Esophagus squamous epithelium (tissue), 5 donors: ENCODE measurements at regions not wholly inside any gene's neighbourhood (a gene's known extent, or its start where the extent isn't known, plus 50 kb on each side); places are given as distances from the start of the nearest gene placed in this dataset.
"Not testable (repeated sequence)": the region's sequence is repeated elsewhere in the genome, so short reads cannot be mapped to it uniquely, and the experiment has no call there.

Experiments
- DNase-seq: peaks from one replicate; lab custom pipeline; 2025; lab: John Stamatoyannopoulos, UW
- H3K27ac ChIP-seq, 4 donors: fragments of 200-600 bp; sonication (generic); one replicate each; pipeline ENCODE4 v1.5.1; 2016 to 2019; ENCODE audit warnings: mild to moderate bottlenecking in 1 of 4
- H3K27me3 ChIP-seq, 4 donors: fragments of 200-600 bp; sonication (generic); 1 replicate in 3 of 4; 2 replicates in 1 of 4; pipeline versions ENCODE4 v1.5.1 to v1.6.0; 2017 to 2021; ENCODE audit warnings: antibody characterized with exemption in 1 of 4
- H3K36me3 ChIP-seq, 3 donors: fragments of 200-600 bp; sonication (generic); one replicate each; pipeline ENCODE4 v1.5.1; 2016 to 2019
- H3K4me1 ChIP-seq, 3 donors: fragments of 200-600 bp; sonication (generic); one replicate each; pipeline ENCODE4 v1.5.1; 2017 to 2019
- H3K4me3 ChIP-seq, 4 donors: fragments of 200-600 bp; sonication (generic); 1 replicate in 3 of 4; 2 replicates in 1 of 4; pipeline ENCODE4 v1.5.1; 2016 to 2019; ENCODE audit warnings: mild to moderate bottlenecking in 2 of 4, moderate library complexity in 1 of 4
- H3K9me3 ChIP-seq, 3 donors: fragments of 200-600 bp; sonication (generic); one replicate each; pipeline ENCODE4 v1.5.1; 2016 to 2019
- CTCF ChIP-seq, 6 experiments: fragments of 450-650 bp in 4 of 6; fragments of 200-600 bp in 2 of 6; sonication (generic) in 2 of 6; IDR thresholded peaks; one replicate each; pipeline ENCODE4 v1.5.1; 2016 to 2019; ENCODE audit warnings: antibody characterized with exemption in 6 of 6, mild to moderate bottlenecking in 4 of 6, moderate library complexity in 4 of 6
- POLR2A ChIP-seq, 4 donors: fragments of 450-650 bp; IDR thresholded peaks; one replicate each; pipeline ENCODE4 v1.6.1; 2017; ENCODE audit warnings: antibody characterized with exemption in 4 of 4, mild to moderate bottlenecking in 4 of 4, moderate library complexity in 3 of 4
- WGBS, 2 donors: methylation state at CpG; one replicate each; pipeline ENCODE4 v1.1.5; 2018; 5-methylcytosine and 5-hydroxymethylcytosine counted together
- intact Hi-C: fragments of 100-400 bp; cut with DNase I; formaldehyde crosslinking; loops from one replicate; pipeline ENCODE4 v1.15.0; 2022
- donor health status: DM: yes; HTN: yes; CAD: no.

DNA sequence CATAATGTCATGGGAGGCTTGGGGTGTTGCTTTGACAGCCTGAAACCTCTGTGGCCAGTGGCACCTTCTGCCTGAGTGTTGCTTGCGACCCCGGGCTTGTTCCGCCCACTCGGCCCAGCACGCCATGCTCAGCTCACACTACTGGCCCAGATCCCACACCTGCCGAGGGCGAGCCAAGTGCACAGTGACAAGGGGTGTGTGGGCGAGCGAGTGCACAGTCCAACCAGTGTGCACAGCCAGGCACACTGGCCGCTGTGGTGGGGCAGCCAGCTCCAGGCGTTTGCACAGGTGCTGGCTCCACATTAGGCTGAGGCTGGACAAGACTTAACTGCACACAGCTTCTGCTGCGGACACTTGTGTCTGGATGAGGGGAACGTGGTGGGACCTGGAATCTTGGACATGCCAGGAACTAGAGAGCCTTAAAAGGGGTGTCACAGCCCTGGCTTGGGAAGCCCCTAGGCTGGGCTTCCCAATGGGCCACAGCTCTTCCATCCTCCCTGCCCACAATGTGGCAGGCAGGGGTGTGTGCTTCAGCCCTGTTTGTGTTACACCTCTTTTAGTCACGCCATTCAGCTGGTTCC is 609.2 kb upstream of the FOXG1 start:
- H3K36me3 ChIP-seq, result no peaks in the 10 kb centered on the region
- no peaks in the 10 kb centered on the region for H3K4me1 ChIP-seq
- no peak for TF ChIP-seq POLR2A (IDR thresholded peaks at IDR 0.05)
- no peak for TF ChIP-seq CTCF (IDR thresholded peaks at IDR 0.05)
- H3K27me3 ChIP-seq, result no peaks in the 10 kb centered on the region
- no peak overlapping the region for H3K4me3 ChIP-seq
- intact Hi-C loops, result no loop called here
- no peak for DNase-seq
- H3K27ac ChIP-seq, result no peak overlapping the region
- 80 to 91% methylated on average over 5 to 8 of the region's 14 CpGs for WGBS, 2 donors
- H3K9me3 ChIP-seq, result no peaks in the 10 kb centered on the region

- no peak for TF ChIP-seq POLR2A (IDR thresholded peaks at IDR 0.05)
- TF ChIP-seq CTCF (IDR thresholded peaks at IDR 0.05), result no peak
- Histone ChIP-seq H3K36me3 (no peaks in the 10 kb centered on the region), H3K4me1 (no peaks in the 10 kb centered on the region), H3K27me3 (no peaks in the 10 kb centered on the region), H3K27ac (no peak overlapping the region), H3K4me3 (no peak overlapping the region), H3K9me3 (no peaks in the 10 kb centered on the region)
- intact Hi-C loops, result no loop called here
- DNase-seq, result no peak
- WGBS, 2 donors, result 85 to 94% methylated on average over 8 to 10 of the region's 26 CpGs
These were observed 608.4 kb upstream of the FOXG1 start for GRCh38 chr14:28157887-28158791.

DNA sequence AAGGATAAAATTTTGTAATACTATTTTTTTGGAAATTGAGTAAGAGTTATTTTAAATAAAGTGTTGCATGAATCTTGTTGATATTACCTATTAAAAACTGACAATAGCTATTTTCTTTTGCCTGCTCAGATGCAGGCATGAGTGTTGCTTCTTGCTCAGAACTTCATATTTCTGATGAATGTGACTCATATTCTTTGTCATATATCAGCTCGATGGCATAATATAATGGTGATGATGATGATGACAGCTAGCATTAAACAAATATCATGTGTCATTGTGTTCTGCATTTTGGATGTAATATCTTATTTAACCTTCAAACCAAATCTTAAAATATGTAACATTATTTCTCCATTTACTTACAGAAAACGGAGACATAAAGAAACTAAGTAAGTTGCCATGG is 605.5 kb upstream of the FOXG1 start:
- Histone ChIP-seq H3K36me3 (no peaks in the 10 kb centered on the region), H3K4me1 (no peaks in the 10 kb centered on the region), H3K27ac (no peak overlapping the region), H3K9me3 (no peaks in the 10 kb centered on the region), H3K4me3 (no peak overlapping the region), H3K27me3 (no peaks in the 10 kb centered on the region)
- TF ChIP-seq POLR2A (IDR thresholded peaks at IDR 0.05), result no peak
- TF ChIP-seq CTCF (IDR thresholded peaks at IDR 0.05), result no peak
- 49 to 67% methylated on average over 2 of the region's 2 CpGs for WGBS, 2 donors
- no peak for DNase-seq
- intact Hi-C loops, result no loop called here

DNA sequence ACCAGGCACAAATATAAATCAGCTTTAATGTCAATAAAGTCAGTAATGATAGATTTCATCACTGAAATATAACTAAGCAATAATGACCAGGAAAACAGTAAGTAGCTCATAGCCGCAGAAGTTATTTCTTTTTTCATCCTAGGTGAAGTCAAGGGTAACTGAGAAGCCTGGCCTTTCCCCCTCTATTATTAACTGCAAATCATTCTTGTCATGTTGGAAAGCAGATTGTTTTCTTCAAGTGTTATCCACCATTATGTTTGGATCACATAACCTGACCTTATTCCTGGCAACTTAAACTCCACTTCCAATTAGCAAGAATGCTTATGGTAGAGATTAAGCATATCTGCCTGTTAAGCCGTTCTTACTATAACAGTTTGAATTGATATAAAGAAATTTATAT is 603.4 kb upstream of the FOXG1 start:
- no peaks in the 10 kb centered on the region for H3K4me1 ChIP-seq
- no peak for DNase-seq
- no peak for TF ChIP-seq CTCF (IDR thresholded peaks at IDR 0.05)
- no peak for TF ChIP-seq POLR2A (IDR thresholded peaks at IDR 0.05)
- H3K27ac ChIP-seq, result no peak overlapping the region
- intact Hi-C loops, result no loop called here
- no peaks in the 10 kb centered on the region for H3K27me3 ChIP-seq
- WGBS, 2 donors, result 54 to 64% methylated on average over 2 of the region's 2 CpGs
- H3K4me3 ChIP-seq, result no peak overlapping the region
- H3K36me3 ChIP-seq, result no peaks in the 10 kb centered on the region
- H3K9me3 ChIP-seq, result peaks cover 0 to 4% (median 0%) of the 10 kb centered on the region in 3 donors

- TF ChIP-seq POLR2A (IDR thresholded peaks at IDR 0.05), result no peak
- no peak for TF ChIP-seq CTCF (IDR thresholded peaks at IDR 0.05)
- Histone ChIP-seq H3K4me3 (no peak overlapping the region), H3K27me3 (no peaks in the 10 kb centered on the region), H3K4me1 (no peaks in the 10 kb centered on the region), H3K9me3 (peaks cover 0 to 8% (median 0%) of the 10 kb centered on the region in 3 donors), H3K36me3 (no peaks in the 10 kb centered on the region), H3K27ac (no peak overlapping the region)
- intact Hi-C loops, result no loop called here
- no peak for DNase-seq
- WGBS, 2 donors, result 58 to 71% methylated on average over 2 of the region's 2 CpGs
These were observed 602.7 kb upstream of the FOXG1 start for GRCh38 chr14:28163897-28164296.

DNA sequence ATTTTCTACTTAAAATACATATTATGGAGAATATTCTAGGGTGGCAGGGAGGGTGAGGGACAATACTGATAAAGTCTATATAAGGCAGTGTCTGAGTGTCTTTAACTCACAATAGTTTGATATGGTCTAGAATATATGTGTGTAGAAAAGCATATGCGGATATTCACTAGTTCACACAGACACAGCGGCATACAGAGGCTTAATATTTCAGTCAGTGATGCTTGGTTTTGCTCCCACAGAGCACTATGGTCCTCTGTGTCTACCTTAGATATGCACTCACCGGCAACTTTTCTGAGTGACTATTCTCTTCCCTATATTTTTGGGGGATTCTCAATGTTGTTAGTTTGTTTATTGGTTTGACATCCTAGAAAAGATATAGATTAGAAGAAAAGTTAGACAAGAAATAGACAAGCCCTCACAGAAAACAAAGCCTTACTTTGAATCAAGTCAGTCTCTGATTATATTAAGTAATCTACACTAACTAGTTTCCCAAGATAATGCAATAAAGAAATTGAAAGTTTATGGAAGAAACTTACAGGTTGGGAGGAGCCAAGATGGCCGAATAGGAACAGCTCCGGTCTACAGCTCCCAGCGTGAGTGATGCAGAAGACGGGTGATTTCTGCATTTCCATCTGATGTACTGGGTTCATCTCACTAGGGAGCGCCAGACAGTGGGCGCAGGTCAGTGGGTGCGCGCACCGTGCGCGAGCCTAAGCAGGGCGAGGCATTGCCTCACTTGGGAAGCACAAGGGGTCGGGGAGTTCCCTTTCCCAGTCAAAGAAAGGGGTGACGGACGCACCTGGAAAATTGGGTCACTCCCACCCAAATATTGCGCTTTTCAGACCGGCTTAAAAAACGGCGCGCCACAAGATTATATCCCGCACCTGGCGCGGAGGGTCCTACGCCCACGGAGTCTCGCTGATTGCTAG is 578.4 kb upstream of the FOXG1 start:
- intact Hi-C loops, H3K4me1 ChIP-seq, H3K36me3 ChIP-seq, DNase-seq, H3K27me3 ChIP-seq, H3K27ac ChIP-seq, H3K9me3 ChIP-seq: not testable (repeated sequence)
- H3K4me3 ChIP-seq, result peak overlapping the region in 1 of 4 donors; percentile 10
- WGBS, 2 donors, result 94% methylated on average over 15 to 23 of the region's 29 CpGs
